Fibroblast of pulmonary artery (primary cell): ENCODE measurements at regions not wholly inside any gene's neighbourhood (a gene's known extent, or its start where the extent isn't known, plus 50 kb on each side); places are given as distances from the start of the nearest gene placed in this dataset.
A peak's percentile ranks its signal among the peaks of the same experiment; 100 is the strongest.

ENCODE experiments used
- DNase-seq: peaks from one replicate; pipeline ENCODE4 v3.0.0-alpha.2; 2010; ENCODE audit warnings: low read depth
- H3K4me3 ChIP-seq: replicated peaks from 2 replicates; pipeline ENCODE4 v1.5.1; 2011; ENCODE audit warnings: low read depth, mild to moderate bottlenecking, control low read depth, low read length, moderate library complexity
- TF ChIP-seq, protein P1 (sequence below): IDR thresholded peaks from 2 replicates; pipeline ENCODE4 v1.5.1; 2011; ENCODE audit warnings: mild to moderate bottlenecking, control low read depth, low read length, inconsistent platforms; ENCODE audit errors: missing control alignments

DNA sequence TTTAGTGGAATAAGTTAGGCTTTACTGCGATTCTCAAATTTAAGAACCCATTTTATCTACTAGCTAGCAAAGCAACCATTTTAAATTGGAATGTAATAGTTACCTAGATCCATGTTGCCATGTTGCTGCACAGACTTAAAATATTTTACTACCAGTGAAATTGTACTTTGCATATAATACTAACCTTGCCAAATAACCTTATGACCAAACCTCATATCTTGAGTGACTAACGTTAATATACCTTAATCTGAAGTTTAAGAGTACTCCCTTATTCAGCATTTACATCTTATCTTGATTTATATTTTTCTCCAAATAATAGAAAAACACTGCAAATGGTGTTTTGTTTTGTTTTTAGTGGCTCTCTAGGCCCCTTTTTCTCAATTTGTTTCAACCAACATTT lies 50.3 kb upstream of the NAB1 start:
- no peak for DNase-seq
- H3K4me3 ChIP-seq = no peak overlapping the region
- TF ChIP-seq, protein P1, sequence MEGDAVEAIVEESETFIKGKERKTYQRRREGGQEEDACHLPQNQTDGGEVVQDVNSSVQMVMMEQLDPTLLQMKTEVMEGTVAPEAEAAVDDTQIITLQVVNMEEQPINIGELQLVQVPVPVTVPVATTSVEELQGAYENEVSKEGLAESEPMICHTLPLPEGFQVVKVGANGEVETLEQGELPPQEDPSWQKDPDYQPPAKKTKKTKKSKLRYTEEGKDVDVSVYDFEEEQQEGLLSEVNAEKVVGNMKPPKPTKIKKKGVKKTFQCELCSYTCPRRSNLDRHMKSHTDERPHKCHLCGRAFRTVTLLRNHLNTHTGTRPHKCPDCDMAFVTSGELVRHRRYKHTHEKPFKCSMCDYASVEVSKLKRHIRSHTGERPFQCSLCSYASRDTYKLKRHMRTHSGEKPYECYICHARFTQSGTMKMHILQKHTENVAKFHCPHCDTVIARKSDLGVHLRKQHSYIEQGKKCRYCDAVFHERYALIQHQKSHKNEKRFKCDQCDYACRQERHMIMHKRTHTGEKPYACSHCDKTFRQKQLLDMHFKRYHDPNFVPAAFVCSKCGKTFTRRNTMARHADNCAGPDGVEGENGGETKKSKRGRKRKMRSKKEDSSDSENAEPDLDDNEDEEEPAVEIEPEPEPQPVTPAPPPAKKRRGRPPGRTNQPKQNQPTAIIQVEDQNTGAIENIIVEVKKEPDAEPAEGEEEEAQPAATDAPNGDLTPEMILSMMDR = no peak

GRCh38 chr2:190599073-190599472 lies 49.8 kb upstream of the NAB1 start:
- peak; percentile 24 for DNase-seq
- H3K4me3 ChIP-seq = no peak overlapping the region
- TF ChIP-seq, protein P1 = no peak
